Right kidney (tissue), 1 donor: ENCODE measurements at regions not wholly inside any gene's neighbourhood (a gene's known extent, or its start where the extent isn't known, plus 50 kb on each side); places are given as distances from the start of the nearest gene placed in this dataset.

Experiments used
- DNase-seq: peaks from one replicate; pipeline ENCODE4 v3.0.0-alpha.2; 2016

DNA sequence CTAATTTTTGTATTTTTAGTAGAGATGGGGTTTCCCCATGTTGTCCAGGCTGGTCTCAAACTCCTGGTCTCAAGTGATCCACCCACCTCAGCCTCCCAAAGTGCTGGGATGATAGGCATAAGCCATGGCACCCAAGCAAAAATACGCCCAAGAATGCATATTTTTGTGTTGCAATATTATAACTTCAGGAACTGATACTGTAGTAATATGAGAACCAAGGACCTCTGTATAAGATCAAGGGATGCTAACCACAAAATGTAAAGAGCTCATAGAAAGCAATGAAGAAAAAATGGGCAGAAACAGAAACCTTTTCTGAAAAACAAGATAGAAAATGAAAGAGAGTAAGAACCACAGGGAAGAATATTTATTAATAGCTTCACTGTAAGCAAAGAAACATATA is 183.6 kb upstream of the RPL38 start:
- no peak for DNase-seq

DNA sequence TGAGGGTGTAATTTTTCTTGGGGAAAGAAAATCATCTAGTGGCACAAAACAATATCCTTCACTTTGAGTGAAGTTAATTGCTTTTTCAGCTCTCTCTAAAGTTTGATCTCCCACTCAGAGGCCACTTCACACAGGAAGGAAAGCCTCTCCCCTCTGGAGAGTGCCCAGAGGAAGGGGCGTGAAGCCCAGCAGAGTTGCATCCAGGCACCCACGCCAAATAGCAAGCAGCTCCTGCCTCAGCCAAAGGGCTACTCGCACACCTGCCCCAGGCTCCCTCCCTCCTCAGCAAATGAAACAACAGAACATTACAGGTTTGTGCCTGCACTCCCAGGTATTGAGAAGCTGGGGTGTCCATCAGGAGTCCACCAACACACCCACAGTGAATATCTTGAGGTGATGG is 183.0 kb upstream of the RPL38 start:
- no peak for DNase-seq

DNA sequence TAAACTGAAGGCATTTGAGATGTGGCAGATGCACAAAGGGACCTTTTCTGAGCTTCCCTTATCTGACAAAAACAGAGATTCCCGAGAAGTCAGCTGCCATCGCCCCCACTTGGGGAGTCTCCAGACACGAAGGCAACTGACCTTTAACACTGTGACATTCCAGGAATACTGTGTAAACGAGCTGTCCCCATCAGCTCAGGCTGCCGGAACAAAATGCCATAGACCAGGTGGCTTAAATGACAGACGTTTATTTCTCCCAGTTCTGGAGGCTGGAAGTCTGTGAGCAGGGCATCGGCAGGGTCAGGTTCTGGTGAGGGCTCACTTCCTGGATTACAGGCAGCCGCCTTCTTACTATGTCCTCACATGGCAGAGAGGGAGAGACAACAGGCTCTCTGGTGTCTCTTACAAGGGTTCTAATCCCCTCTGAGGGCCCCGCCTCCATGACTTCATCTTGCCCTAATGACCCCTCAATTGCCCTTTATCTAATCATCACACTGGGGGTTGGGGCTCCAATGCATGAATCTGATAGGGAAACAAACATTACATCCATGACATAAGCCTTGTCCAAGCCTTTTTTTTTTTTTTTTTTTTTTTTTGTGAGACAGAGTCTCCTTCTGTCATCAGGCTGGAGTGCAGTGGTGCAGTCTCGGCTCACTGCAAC is 178.5 kb upstream of the RPL38 start:
- no peak for DNase-seq

DNA sequence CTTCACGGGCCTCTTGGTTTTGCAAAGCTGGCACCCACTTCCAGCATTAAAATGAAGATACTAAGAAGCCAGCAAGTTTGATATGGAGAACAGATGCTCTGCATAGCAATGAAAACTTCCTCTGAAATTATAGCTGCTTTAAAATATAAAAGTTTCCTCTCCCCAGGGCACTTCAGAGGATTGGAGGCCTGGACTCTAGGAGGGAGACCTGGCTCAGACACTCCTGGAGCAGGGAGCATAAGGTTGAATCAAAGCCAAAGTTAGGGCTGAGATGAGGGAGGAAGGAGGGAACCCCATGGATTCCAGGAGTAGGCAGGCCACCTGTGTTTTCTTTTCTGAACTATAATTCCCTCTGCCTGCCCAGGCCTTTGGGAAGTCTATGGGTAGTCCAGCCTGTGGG is 176.0 kb upstream of the RPL38 start:
- DNase-seq = no peak

DNA sequence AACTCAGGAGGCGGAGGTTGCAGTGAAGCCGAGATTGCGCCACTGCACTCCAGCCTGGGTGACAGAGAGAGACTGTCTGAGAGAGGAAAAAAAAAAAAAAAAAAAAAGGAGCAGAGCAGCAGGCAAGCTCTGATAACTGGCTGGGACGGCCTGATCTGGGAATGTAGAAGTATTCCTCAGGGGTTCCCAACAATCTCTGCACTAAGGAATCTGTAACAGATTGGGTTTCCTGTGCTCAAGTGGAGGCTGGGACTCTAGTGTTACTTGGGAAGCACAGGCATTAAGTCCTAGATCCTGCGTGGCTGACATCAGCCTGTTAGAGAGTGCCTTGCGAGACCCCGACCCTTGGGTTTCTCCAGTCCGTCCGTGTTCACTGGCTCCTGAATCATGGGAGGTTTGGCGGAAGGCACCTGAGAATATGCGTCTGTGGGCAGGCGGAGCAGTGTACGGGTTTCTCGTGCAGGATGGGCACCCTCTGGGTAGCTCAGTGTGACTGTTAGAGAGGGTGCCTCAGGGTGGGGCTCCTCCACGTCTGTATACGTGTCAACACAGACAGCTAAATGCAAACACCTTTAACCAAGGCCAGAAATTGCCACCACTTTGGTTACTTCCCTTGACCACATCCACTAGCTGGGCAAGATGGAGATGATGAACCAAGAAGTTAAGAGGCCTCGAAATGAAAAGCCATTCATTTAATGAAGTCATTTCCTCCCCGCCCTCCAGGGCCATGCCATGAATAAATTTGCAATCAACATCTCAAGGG is 174.9 kb upstream of the RPL38 start:
- no peak for DNase-seq

DNA sequence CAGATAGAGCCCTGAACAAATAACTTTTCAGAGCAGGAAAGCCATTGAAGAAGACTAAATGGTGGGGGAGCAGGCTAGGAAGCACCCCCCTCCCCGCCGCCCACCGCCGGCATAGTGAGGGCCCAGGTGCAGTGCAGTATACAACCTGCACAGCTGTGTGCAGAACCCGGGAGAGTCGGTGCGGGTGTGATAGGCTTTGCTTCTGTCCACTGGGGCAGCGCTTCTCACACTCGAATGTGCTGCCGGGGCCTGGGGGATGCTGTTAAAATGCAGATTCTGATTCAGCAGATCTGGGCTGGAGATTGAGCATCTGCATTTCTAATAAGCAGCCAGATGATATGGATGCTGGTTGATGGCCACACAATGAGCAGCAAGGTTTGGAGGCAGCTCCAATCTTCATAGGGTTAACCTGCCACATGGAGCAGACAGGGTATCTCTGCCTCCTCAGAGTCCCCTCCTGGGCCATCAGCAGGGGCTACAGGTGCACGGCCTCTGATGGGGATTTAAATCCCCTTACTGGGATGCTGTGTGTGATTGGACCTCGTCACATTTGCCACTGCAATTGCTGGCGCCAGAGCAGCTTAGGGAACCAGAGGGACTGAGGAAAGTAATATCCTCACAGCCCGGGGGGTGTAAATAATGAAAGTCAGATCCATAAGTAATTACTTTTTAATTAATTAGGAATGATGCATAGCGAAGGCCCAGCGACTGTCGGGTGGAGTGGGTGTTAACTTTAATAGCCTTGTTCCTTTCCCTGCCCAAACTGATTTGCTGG is 172.0 kb upstream of the RPL38 start:
- no peak for DNase-seq

DNA sequence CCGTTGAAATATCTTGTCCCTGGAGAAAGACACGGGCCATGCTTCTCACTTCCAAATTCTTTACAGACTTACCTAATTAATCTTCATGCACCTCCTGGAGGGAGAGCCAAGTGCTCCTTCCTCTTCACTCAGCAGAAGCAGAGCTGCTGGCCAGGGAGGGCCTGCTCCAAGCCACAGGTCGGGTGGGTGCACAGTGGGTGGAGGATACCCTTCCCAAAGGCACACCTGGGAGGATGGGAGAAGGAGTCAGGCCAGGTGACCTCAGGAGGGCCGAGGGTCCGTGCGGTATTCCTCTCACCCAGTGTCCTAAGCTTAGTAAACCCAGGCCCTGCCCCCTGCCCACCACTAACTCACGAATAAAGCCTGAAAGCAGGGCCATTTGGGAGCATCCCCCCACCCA is 171.3 kb upstream of the RPL38 start:
- DNase-seq = no peak

DNA sequence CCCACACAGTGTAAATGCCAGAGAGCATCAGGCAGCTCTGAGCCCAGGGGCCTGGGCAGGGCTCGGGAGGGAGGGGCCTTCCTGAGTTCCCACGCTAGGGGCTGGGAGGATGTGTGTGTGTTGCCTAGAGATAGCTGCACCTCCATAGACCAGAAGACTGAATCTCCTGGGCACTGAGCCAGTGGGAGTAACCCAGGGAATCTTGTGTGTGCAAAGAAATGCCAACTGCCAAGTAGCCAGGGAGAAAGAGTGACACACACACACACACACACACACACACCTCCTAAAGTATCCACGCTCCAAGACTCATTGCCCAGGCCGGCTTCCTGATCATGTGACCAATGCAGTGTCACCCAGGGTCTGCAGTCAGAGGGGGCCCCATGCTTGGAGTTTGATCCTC is 166.2 kb upstream of the RPL38 start:
- DNase-seq = peak; percentile 29

DNA sequence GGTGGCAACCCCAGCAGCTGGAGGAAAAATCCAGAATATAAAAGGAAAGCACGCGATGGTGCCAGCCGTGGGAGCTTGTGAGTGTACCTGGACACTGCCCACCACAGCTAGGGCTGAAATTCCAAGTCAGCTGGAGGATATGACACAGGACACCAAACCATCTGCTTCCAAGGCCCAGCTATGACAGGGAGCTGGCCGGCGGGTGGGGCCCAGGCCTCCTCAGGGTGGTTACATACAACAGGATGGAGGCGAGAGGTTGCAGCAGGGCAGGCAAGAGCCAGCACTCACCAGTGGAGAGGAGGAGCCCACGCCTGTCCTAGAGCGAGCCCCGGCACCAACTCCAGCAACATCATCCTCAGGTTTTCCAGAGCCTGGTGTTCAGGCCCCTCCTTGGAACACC is 163.2 kb upstream of the RPL38 start:
- DNase-seq = no peak

DNA sequence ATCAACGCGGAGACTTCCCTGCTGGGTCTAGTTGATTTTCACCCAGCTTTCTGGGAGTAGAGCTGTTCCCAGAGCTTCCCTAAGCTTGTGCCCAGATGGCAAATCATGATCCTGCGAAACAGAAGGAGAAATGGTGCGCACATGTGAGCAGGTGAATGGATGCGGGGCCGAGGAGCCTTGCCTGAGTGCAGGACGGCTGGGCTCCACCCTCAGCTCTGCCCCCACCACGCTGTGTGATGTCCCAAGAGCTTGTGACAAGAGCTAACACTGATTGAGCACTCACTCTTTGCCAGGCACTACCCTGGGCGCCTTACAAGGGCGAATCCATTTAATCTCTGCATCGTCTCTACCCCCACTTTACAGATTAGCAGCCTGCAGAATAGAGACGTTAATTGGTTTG is 162.7 kb upstream of the RPL38 start:
- no peak for DNase-seq

DNA sequence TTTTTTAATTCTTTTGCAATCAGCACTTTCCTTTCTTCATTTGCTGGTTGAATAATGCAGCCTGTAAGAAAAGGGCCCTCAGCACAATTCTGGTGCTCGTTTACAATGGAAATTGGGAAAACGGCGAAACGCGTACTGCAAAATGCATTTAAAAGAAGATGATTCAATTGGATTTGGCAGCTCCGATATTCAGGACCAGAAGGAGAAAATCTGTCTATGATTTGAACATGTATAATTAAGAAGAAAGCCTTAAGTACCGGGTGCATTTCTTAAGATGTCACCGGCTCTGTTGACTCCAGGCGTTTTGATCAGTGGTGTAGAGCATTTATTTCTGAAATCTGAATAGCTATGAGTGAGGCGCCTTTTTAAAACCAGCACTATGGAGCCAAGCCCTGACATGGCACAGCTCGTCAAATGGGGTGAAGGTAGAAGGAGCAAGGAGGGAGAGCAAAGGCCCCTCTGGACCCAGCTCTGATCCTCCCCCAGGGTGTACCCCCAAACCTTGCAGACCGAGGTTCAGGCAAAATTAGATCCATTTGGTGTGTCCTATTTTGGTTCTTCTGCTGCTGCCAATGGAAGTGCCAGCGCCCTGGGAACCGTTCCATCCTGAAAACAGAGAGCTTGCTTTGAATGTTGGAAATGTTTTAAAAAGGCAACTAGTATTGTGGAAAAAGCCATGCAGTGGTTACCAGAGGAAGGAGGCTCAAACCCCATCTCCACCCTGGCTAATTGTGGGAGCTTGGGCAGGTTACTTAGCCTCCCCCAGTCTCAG is 161.4 kb upstream of the RPL38 start:
- no peak for DNase-seq

DNA sequence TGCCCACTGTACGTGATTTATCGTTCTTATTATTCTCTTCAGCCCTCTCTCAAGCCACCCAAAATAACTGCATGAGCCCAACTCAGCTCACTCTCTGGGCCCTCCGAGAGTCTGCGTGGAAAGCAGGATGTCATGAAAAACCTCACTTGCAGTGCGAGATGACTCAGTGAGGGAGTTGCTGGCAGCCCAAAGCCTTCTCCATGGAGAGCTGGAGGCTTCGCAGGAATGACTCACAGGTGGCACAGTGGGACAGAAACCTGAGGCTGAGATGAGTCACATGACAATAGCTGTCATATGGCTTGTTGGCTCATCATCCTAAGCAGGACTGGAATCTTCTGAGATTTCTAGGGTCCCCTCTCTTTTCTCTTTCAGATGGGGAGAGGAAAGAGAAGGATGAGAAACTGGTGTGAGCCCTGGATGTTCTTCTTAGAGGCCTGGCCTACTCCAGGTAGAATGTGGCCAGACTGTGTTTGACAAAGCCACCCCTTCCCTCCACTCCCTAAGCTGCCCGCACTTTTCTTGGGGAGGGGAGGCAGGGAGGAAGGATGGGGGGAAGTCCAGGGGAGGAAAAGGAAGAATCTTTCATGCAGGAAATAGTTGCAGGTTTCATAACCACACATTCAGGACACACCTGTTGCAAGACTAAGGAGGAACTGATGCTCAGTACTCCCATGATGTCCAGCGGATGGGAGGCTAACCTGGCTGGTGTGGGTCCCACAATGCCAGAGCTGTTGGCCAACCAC is 160.6 kb upstream of the RPL38 start:
- no peak for DNase-seq

DNA sequence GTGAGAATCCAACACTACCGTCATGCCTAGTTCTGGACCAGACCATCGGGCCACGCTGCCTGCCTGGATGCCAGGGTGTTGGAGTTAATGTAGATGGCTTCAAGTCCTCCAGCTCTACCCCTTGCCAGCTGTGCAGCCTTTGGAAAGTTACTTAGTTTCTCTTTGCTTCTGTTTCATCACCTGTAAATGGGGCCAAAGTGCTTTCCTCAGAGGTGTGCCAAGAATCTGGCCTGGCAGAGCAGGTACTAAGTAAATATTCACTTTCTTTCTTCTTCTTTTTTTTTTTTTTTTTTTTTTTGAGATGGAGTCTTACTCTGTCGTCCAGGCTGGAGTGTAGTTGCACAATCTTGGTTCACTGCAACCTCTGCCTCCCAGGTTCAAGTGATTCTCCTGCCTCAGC is 159.5 kb upstream of the RPL38 start:
- DNase-seq = no peak

DNA sequence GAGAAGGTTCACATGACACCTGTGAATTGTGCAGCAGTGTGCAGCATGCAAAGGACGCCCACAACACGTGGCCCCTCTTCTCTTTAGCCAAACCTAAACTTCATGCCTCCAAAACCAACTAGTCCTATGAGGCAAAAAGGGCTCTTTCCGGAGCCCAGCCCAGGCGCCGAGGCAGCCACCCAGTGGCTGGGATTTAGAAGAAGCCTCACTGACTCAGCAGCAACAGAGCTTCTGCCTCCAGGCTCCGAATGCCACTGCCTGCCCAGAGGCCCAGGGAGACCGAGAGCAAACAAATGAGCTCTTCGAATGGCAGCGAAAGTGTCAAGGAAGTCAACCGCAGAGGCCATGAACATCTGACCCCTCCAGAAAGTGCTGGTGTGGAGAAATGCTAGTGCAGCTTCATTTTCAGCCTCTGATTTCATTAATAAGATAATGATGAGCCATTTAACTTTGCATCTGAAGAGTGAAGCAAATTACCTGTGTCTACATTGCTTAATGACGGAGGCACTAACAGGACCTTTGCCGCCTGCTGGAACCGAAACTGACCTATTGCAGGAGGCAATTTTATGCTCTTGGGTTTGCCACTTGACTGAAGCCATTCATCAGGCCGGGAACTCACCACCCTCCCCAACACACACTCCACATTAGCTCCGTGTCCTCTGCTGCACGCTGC is 157.7 kb upstream of the RPL38 start:
- no peak for DNase-seq

DNA sequence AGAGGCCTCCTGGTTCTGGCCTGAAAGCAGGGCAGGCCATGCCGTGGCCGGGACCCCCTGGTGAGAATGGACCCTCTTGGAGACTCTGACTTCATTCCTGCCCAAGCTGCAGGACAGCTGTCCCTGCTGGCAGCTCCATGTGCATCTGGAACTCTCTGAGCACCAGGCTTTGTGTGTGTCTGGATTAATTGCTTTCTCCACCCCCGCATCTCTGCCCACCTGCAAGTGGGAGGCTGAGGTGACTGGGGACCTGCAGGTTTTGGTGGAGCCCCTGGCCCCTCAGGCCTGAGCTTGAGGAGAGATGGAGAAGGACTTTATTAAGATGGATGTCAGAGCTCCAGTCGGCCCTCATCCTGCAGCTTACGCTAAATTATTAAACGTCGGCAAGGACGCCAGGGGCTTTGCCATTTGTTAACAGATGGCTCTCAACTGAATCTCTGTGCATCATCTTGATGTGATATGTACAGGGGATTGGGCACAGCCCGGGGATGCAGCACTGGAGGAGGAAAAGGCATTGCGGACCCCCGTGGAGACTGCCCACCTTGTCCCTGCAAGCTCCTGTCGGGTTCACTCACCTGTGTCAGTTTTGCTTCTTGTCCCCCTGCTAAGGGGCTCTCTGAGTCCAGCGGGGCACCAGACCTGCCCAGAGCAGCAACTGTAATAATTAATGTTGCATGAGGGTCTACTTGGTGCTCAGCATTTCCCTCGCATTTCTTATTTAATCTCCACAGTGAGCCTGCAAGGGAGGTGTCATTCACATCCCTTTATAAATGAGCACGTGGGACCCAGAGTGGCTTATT is 154.1 kb upstream of the RPL38 start:
- DNase-seq = peak; percentile 33

DNA sequence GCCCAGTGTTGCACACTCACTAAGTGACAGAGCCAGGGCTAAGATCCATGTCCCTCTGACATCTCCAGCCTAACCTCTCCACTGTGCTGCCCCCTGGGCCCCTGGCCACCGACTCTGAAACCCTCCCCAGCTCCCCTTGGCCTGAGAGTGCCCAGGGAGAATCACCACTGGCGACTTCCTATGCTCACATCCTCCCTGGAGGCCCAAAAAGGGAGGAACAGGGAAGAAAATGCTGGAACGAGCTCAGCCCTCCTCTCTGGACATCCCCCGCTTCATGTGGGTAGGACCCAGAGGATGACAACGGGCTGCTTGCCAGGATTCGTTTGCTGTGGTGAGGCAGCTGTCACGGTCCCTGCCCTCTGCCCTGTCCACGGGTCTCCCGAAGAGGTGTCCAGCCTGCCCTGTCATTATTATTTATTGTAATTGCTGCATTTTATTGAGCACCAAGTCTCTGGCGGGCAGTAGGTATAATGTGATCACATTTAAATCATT is 153.5 kb upstream of the RPL38 start:
- DNase-seq = peak; percentile 30

DNA sequence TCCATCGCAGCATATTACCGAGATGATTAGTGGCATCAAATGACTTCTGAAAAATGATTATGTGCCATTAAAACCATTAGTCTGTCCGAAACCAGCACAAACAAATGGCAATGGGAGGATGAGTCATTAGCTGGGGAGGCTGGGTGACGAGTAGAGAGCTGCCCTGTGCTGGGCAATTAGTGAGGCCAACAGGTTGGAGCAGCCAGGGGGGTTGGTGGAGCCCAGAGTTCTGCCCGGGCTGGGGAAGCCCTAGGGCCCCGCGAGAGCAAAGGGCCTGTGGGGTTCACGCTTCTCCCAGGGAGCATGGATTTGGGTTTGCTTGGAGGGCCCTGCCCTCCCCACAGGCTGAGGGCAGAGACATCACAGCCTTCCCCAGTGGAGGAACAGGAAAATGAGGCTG is 152.1 kb upstream of the RPL38 start:
- no peak for DNase-seq

DNA sequence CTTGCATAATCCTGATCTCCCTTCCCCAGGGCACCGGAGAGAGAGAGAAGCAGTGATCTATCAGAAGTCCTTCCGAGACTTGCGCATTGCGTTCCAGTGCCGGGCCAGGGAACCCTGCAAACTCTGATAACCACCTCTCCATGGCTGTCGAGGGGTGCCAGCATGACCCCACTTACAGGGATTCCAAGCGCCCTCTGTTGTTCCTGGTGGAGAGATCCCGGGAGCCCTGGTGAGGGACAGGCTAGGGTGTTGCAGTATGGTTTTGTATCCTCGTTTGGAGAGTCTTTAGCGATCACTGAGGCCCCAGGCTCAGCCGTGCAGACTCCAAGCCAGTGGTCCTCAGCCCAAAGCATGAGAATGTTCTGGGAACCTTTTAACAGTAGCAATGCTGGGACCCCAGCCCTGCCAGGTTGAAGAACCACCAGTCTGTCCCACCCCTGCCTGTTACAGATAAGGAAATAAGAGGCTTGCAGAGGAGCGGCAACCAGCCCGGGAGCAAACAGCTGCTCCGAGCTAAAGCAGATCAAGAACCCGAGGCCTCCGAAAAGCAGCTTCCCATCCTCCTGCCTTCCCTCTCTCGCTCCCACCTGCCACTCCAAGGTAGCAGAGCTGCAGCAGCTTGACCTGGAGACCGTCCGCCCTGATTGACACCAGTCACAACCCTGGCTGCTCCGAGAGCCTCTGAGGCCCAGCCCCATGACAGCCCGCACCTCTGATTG is 150.3 kb upstream of the RPL38 start:
- no peak for DNase-seq

DNA sequence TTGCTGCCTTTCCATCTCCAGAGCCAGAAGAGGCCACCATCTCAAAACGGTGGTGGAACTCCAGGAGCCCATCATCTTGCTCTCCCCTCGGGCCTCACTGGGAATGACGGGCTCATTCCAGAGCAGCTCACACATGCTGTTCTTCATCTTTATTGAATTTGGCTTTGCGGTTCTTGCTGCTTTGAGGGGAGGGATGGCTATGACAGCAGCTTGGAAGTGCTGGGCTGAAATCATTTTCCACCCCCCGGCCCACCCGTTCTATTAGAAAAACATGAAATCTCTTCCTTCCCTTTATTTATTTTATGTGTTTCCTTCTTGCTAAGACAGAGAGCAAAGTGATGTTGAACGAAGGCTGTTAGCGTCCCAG is 149.8 kb upstream of the RPL38 start:
- no peak for DNase-seq

DNA sequence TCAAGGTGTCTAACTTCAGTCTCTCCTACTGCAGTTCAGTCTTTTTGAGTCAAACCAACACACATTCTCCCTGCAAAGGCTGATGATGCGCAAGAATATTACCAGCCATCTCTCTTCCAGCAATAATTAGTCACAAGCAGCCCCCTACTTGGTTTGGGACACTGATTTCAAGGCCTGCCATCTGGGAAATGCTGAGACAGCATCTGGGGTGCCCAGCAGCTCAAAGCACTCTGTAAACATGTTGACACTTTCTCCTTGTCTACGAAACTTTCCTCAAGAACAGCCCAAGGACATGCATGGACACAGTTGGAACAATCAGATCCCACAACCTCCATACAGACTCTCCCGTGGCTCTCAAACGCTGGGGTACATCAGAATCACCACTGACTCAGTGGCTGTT is 149.2 kb upstream of the RPL38 start:
- no peak for DNase-seq
